Motor neuron (in vitro differentiated cells): ENCODE measurements at regions not wholly inside any gene's neighbourhood (a gene's known extent, or its start where the extent isn't known, plus 50 kb on each side); places are given as distances from the start of the nearest gene placed in this dataset.

Source experiments
- ATAC-seq, 8 experiments: fragments of 200-7000 bp; cut with Tn5 transposase; replicated peaks in 6 of 8; 2 replicates each; pipeline ENCODE4 v1.8.0; 2021; ENCODE audit warnings: mild to moderate bottlenecking in 8 of 8, moderate library complexity in 8 of 8
- H3K27ac ChIP-seq, 2 donors: fragments of 250-450 bp; sonication (Bioruptor Pico); 2 replicates each; pipeline ENCODE4 v1.9.0; 2021; ENCODE audit warnings: antibody characterized with exemption in 2 of 2, mild to moderate bottlenecking in 2 of 2, moderate library complexity in 1 of 2
- H3K4me1 ChIP-seq, 2 donors: fragments of 250-450 bp; sonication (Bioruptor Pico); replicated peaks in 1 of 2; 2 replicates each; pipeline ENCODE4 v1.6.1; 2021; ENCODE audit warnings: antibody characterized with exemption in 2 of 2, mild to moderate bottlenecking in 2 of 2, moderate library complexity in 1 of 2
- H3K4me3 ChIP-seq, 5 donors: fragments of 250-450 bp; sonication (Bioruptor Pico); 2 replicates each; pipeline ENCODE4 v1.9.0; 2021; ENCODE audit warnings: antibody characterized with exemption in 5 of 5, mild to moderate bottlenecking in 5 of 5, moderate library complexity in 4 of 5
- WGBS, 10 experiments: fragments of 450-650 bp; shearing (Covaris generic); methylation state at CpG; one replicate each; pipeline ENCODE4 v1.0.0; 2022; 5-methylcytosine and 5-hydroxymethylcytosine counted together
- in situ Hi-C, 9 experiments: fragments of 400-800 bp; cut with MboI; loops; one replicate each; pipeline ENCODE4 v1.15.0; 2021; ENCODE audit warnings: low sequenced_read_pairs in 9 of 9, low pct_unique_long_range_greater_than_20kb in 2 of 9; ENCODE audit not compliant: unreplicated experiment in 9 of 9

DNA sequence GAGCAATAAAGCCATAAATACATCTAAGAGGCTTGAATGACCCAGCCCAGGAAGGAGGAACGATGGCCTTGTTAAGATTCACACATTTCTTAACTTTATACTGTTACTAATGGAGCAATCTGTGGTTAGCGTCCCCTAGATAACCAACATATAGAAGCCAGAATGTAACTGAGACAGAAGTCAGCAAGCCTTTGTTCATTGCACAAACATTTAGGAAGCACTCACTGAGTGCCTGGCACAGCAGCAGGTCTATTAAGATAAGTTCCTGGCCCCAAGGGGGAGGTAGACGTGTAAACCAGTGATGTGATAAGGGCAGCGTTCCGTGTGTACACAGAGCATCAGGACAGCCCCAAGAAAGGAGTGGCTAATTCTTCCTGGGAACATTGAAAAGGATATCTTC lies 63.6 kb upstream of the ATL2 start:
- H3K4me1 ChIP-seq: peaks cover 4 to 10% of the 10 kb centered on the region in 2 donors
- in situ Hi-C loops: no loop called here
- no peak overlapping the region for H3K4me3 ChIP-seq
- ATAC-seq: no peak
- 67 to 90% (median 79%) methylated on average over 2 to 3 of the region's 5 CpGs; no CpG with 5 or more reads in 5 of the 10 experiments for WGBS, 10 experiments
- H3K27ac ChIP-seq: no peak overlapping the region

DNA sequence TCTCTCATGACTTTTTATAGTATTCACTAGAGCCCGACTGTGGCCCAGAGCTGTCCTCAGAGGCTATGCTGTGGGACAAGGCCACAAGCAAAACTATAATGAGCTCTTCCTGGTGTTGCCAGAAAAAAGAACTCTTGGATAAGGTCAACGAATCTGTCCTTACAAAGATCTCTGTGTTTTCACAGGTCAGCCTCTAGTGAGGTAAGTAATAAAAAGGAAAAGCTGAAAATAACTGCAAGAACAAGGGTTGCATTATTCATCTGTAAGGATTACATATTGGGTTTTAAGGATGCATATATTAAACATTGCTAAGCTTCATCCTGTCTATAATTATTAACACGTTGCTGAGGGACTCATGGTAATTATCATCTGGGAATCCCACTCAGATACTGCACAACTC lies 62.8 kb upstream of the ATL2 start:
- Histone ChIP-seq H3K4me3 (no peak overlapping the region), H3K27ac (no peak overlapping the region), H3K4me1 (peaks cover 4 to 10% of the 10 kb centered on the region in 2 donors)
- 25 to 100% (median 73%) methylated on average over 1 to 3 of the region's 3 CpGs for WGBS, 10 experiments
- in situ Hi-C loops: no loop called here
- peak in 1 of 8 experiments; percentile 53 for ATAC-seq

DNA sequence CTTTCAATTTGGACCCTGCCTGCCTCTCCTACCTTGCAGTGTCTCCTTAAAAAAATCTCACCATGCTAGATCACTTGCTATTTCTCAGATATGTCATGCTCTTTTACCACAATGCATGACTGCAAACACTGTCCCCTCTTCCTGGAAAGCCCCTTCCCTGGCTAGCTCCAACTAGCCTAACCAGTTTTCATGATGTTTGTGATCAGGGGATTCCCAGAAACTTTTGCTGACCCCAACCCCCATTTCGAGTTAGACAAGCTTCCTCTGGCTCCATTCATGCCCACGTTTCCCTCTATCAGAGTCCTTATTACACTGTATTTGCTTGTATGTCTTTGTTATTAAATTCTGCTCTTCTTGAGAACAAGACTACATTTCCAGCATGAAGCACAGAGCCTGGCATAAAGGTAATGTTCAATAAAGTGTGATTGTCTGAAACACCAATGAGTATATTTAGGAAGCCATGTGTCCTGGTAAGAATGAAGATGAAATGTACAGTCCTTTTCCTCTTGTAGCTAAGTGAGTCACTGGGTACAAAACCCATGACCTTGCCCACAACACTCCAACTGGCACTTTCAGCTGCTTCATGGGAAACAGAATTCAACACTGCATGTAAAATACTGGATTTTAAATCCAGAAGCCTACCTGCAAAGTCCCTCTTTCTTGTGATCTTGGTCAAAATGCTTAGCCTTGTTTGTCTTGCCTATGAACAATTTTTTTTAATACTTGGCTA lies 62.0 kb upstream of the ATL2 start:
- Histone ChIP-seq H3K4me3 (no peak overlapping the region), H3K27ac (no peak overlapping the region), H3K4me1 (peaks cover 4 to 7% of the 10 kb centered on the region in 2 donors)
- ATAC-seq: no peak
- in situ Hi-C loops: no loop called here
- WGBS, 10 experiments: 36 to 92% (median 61%) methylated on average over 1 to 2 of the region's 2 CpGs; no CpG with 5 or more reads in 5 of the 10 experiments

DNA sequence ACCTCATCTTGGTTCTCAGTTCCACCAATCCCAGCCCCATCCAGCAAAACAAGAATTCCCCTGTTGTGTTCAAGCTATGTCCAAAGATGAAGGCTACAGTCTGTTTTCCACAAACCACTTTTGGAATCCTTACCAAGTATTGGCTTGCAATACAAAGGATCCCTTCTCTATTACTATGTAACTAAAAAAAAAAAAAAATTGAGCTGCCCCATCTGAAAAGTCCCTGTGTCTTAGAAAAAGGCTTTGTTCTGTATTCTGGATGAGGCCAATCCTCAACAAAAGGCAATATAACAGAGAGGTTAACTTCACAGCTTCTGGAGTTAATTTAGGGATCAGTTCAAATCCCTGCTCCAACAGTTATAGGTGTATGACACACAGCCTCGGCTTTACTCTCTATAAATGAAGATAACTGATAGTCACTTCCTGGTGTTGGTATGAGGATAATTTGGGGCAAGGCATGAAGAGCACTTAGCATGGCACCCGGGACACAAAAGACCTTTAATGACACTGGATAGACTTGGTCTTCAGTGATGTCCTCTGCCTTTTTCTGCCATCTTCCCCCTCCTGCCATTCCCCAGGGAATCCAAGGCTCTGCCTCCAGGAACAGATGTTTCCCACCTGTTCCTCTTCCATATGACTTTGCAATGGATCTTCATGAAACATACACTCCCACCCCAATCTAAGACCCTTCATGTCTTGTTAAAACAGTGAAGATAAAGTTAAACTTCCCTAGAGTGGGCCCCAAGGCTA lies 61.2 kb upstream of the ATL2 start:
- in situ Hi-C loops: no loop called here
- peaks cover 4 to 7% of the 10 kb centered on the region in 2 donors for H3K4me1 ChIP-seq
- 20 to 88% (median 67%) methylated on average over 1 to 2 of the region's 2 CpGs; no CpG with 5 or more reads in 1 of the 10 experiments for WGBS, 10 experiments
- no peak overlapping the region for H3K27ac ChIP-seq
- ATAC-seq: no peak
- no peak overlapping the region for H3K4me3 ChIP-seq

DNA sequence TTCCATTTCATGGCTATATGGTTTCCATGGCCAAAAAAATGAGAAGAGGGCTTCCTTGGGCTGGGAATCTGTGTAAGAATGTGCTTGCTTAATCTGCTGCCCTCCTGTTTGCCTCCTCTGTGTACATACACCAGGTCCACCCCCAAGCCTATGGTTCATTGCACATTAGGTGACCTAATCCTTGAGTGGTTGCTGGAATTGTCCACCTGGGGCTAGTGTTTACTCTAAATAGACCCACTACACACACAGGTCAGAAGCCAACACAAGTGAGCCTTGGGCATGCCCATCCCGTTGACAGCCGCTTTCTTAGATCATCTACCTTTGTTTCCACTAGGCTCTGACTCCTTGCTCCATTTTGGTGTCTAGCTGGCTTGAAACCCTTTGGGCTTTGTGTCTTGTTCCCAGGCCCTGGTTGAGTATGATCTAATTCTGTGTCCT lies 59.2 kb upstream of the ATL2 start:
- Histone ChIP-seq H3K4me3 (no peak overlapping the region), H3K27ac (no peak overlapping the region), H3K4me1 (no peaks in the 10 kb centered on the region)
- 80 to 100% (median 100%) methylated on average over 1 to 2 of the region's 2 CpGs; no CpG with 5 or more reads in 7 of the 10 experiments for WGBS, 10 experiments
- no peak for ATAC-seq
- in situ Hi-C loops: no loop called here

DNA sequence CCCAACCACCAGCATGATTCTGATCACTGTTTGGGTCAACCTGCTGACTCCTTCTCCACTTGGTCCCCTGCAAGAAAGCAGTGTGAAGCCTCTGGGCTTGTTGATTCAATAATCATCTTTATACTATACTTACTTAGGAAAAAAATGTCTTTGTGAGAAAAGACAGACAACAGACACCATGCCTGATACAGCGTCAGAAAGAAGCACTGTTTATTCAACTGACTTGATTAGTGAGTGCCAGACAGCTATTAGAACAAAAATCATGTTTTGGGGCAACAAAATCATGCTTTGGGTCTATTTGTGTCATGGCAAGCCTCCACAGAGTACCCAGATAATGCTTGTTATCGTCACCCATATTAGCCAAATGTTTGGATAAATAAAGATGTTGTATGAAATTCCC lies 58.7 kb upstream of the ATL2 start:
- Histone ChIP-seq H3K4me1 (no peaks in the 10 kb centered on the region), H3K4me3 (no peak overlapping the region), H3K27ac (no peak overlapping the region)
- no peak for ATAC-seq
- 20 to 96% (median 83%) methylated on average over 1 to 2 of the region's 2 CpGs; no CpG with 5 or more reads in 4 of the 10 experiments for WGBS, 10 experiments
- in situ Hi-C loops: no loop called here

DNA sequence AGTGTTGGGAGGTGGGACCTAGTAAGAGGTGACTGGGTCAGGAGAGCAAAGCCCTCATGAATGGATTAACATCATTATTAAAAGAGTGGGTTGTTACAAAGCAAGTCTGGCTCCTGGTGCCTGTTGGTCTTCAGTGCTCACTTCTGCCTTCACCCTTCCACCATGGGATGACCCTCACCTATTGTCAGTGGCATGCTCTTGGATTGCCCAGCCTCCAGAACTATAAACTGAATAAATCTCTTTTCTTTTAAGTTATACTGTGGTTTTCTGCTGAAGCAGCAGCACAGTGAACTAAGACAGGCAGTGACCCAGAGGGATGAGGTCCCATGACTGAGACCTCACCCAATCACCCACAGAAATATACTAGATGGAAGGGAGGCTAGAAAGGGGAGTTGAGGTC lies 57.5 kb upstream of the ATL2 start:
- in situ Hi-C loops: no loop called here
- H3K27ac ChIP-seq: no peak overlapping the region
- H3K4me1 ChIP-seq: no peaks in the 10 kb centered on the region
- no peak overlapping the region for H3K4me3 ChIP-seq
- no peak for ATAC-seq

DNA sequence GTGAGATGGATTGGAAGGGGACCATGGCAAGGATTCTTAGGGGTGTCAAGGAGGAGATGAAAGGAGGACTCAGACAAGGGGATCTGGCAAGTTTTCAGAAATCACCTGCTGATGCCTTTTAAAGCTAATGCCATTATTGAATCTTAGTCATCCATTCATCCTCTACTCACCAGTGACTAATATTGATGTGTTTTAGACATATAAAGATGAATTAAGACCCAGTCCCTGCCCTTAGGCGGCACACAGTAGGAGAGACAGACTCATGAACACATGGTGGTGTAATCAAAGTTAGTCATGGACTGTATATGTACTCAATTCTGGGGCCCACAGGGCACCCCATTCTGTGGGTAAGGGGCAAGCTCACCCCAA lies 56.5 kb upstream of the ATL2 start:
- H3K4me1 ChIP-seq: no peaks in the 10 kb centered on the region
- no peak overlapping the region for H3K27ac ChIP-seq
- H3K4me3 ChIP-seq: no peak overlapping the region
- no peak for ATAC-seq
- in situ Hi-C loops: no loop called here
- WGBS, 10 experiments: 43 to 100% (median 87%) methylated on average over 1 of the region's 1 CpG; no CpG with 5 or more reads in 4 of the 10 experiments

DNA sequence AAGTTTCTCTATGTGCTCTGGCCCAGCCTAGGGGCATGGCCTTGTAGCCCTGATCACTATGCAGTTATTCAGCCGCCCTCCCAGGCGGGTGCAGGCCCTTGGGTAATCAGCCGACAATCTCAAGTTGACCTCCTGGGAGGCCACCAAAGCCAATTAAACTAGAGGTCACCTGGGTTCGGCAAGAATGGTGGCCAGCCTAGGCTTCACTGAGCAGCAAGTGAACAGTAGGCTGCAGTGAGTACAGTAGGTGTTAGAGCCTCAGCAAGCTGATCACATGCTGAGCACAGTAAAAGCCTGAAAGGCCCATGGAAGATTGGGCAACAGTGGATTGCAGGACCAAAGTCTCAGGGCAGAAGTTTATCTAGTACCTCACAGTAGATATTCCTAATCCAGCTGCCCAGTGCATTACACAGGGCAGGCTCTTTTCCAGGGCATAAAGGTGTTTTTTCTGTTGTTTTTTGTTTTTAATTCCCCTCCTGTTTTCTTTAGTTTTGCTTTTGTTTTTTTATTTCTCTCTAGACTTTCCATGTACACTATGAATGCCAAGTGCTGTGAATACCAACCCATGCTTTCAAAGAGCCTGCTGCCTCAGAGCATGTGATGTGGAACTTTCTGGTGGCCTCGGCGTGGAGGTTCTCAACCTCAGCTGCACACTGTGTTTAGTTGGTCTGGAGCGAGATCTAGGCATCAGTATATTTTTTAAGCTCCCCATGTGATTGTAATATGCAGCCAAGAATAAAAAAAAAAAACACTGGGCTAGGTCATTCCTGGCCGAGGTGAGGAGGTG lies 55.9 kb upstream of the ATL2 start:
- Histone ChIP-seq H3K27ac (no peak overlapping the region), H3K4me1 (no peaks in the 10 kb centered on the region), H3K4me3 (no peak overlapping the region)
- 53 to 100% (median 70%) methylated on average over 1 to 7 of the region's 8 CpGs; no CpG with 5 or more reads in 1 of the 10 experiments for WGBS, 10 experiments
- in situ Hi-C loops: no loop called here
- peak in 3 of 8 experiments; percentile 44 to 66 (median 53) for ATAC-seq

DNA sequence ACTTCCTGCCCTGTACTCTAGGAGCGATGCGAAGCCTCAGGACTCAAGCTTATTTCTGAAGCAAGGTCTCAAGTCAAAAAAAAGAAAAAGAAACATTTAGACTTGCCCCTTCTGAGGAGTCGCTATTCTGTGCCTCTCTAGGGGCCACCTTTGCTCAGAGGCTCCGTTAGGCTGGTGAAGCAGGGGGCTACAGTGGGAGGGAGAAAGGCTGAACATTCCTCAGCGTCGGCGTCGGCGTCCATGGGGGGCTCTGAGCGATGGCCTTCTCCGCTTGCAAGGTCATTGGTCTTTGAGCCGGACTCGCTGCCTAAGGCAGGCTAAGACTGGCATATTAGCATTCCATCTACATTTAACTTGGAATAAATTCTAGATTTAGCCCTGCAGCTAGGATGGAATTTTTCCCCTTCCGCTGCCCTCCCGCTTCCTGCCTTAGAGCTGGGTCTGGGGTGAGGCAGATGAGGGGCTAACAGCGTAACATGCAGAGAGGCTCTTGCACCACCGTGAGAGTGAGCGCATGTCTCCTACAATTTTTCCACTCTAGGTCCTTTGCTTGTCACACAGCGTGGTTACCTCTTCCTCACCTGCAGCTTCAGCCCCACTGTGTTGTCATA lies 53.6 kb upstream of the ATL2 start:
- 60 to 93% (median 86%) methylated on average over 3 to 12 of the region's 19 CpGs; no CpG with 5 or more reads in 2 of the 10 experiments for WGBS, 10 experiments
- Histone ChIP-seq H3K4me1 (no peaks in the 10 kb centered on the region), H3K27ac (no peak overlapping the region), H3K4me3 (no peak overlapping the region)
- peak in 1 of 8 experiments; percentile 90 for ATAC-seq
- in situ Hi-C loops: no loop called here

DNA sequence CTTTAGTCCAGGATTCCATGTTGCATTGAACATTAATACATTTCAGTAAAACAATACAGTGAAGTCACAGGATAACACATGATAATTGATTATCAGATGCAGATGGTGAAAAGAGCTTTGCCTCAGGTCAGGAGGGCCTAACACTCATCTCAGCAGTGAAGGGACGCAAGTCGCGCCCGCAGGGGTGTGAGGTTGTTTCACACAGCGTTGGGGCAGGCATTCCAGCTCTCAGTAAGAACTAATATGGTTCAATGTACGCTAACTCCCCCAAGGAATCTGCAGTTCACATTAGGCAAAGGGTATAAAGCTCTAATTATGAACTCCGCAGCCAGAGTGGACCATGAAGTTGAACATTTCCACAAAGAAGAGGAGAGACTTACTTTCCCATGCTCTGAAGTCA lies 53.1 kb upstream of the ATL2 start:
- H3K27ac ChIP-seq: no peak overlapping the region
- H3K4me3 ChIP-seq: no peak overlapping the region
- no peaks in the 10 kb centered on the region for H3K4me1 ChIP-seq
- no peak for ATAC-seq
- WGBS, 10 experiments: 67 to 94% (median 90%) methylated on average over 2 to 3 of the region's 7 CpGs; no CpG with 5 or more reads in 5 of the 10 experiments
- in situ Hi-C loops: no loop called here

DNA sequence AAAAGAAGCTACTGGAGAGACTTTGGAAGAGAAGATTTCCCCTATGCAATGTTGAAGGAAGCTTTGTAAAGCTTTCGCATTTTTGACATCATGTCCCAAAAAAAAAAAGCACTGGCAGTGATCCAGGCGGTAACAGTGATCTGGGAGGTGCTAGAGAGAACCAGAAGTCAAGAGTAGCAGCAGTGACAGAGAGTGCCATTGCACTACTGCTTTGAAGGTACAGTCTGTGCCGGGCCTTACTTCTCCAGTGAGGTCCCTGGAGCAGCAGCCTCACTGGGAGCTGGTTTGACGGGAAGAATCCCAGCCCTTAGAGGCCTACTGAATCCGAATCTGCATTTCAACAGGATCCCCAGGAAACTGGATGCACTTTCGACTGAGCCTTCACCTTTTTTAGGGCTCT lies 50.9 kb upstream of the ATL2 start:
- in situ Hi-C loops: no loop called here
- H3K27ac ChIP-seq: no peak overlapping the region
- no peak overlapping the region for H3K4me3 ChIP-seq
- H3K4me1 ChIP-seq: no peaks in the 10 kb centered on the region
- no peak for ATAC-seq
- 17 to 78% (median 56%) methylated on average over 1 to 5 of the region's 6 CpGs for WGBS, 10 experiments

DNA sequence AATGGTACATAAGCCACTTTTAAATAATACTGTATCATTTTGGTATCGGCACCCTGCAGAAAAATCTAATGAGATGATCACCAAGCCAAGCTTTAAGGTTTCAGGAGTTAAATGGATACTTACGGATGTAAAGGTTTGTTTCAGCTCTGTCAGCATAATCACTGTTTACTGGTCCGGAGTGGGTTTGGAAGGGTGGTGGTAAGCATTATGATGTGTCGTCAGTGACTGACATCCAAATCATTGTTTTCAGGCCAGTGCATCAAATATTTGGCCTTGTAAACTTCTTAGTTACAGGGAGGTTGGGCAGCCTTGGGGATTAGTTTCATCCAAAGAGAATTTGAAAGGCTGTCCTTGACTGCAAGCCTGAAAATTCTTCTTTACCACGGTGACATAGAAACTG lies 50.0 kb upstream of the ATL2 start:
- WGBS, 10 experiments: 31 to 98% (median 68%) methylated on average over 1 to 5 of the region's 5 CpGs
- Histone ChIP-seq H3K4me3 (no peak overlapping the region), H3K27ac (no peak overlapping the region), H3K4me1 (no peaks in the 10 kb centered on the region)
- peak in 1 of 8 experiments; percentile 78 for ATAC-seq
- in situ Hi-C loops: no loop called here
